Kasumi-1 (cell line): ENCODE measurements at regions not wholly inside any gene's neighbourhood (a gene's known extent, or its start where the extent isn't known, plus 50 kb on each side); places are given as distances from the start of the nearest gene placed in this dataset.
"Not testable (repeated sequence)": the region's sequence is repeated elsewhere in the genome, so short reads cannot be mapped to it uniquely, and the experiment has no call there.

Source experiments
- DNase-seq, 2 experiments: peaks; one replicate each; lab custom pipeline; 2025; lab: John Stamatoyannopoulos, UW

DNA sequence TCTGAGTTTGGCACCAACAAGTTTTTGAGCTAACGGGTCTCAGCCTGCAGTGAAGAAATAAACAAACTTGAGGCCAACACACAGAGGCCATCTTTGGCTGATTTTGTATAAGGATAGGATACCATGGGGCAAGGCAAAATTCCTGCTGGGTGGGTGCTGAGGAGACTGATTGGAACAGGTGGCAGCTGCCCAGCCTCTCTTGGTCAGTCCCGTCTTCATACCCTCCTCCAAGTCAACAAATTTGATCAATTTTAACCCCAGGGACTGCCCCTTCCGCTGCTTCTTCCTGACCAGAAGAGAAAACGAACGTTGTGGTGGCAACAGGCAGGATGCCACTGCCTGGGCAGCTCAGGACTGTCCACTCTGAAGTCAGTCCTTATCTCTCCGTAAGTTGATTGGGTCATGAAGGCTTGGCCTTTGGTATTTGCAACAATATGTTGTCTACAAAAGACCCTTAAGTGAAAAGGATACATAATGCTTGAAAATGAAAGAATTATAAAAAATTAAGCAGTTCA lies 139.3 kb downstream of the SPP2 start:
- DNase-seq = no peak

DNA sequence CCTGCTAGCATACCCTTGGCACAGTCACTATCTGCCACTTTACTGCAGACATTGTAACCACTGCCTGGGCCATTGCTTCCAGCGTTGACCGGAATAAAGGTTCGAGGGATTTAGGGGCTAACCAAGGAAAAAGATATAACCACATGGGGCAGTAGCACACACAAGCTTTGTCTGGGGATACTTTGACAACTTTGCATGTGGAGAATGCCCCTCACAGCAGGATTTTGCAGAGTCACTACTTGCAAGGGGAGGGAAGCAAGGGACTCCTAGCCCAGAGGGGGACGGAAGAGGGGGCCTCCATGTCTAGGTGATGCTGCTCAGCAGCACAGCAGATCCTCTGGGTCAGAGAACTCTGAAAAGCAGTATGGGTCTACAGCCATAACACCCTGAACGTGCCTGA lies 138.7 kb downstream of the SPP2 start:
- DNase-seq = no peak

DNA sequence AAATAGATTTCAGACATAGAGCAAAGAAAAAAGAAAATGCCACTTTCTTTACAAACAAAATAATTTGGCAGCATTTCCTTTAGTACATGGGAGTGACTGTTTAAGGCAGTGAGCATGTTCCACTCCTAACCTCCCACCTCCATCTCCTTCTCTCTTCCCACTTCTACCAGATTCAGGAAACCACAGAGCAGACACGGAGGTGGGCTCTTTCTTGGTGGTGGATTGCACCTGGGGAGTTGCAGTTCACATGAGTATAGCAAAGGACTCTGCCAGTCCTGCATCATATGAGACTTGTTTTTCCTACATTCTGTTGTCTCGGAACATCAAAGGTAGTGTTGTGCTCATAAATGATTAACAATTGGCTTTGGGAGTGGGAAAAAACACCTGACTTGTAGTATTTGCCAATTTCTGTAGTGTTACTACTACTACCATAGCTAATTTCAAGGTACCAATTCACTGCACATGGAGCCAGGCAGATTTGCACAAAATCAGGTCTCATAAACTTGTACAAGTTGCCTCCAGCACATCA lies 137.2 kb downstream of the SPP2 start:
- DNase-seq = no peak

DNA sequence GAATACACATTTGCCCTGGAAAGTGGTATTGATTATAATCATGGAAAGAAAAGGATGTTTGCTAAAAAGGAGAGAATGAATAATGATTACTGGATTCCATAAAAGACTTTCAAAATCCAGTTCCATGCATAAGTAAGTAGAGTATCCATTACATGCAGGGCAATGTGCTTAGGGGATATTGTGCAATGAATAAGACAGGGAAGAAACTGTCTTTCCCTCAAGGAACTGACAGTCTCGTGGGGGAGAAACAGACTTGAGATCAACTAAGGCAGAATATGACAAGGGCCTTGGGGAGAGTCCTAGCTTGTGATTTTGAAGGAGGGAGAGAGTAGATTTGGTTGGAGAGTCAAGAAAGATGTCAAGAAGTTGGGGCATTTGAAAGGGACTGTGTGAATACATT lies 130.6 kb downstream of the SPP2 start:
- DNase-seq = no peak

DNA sequence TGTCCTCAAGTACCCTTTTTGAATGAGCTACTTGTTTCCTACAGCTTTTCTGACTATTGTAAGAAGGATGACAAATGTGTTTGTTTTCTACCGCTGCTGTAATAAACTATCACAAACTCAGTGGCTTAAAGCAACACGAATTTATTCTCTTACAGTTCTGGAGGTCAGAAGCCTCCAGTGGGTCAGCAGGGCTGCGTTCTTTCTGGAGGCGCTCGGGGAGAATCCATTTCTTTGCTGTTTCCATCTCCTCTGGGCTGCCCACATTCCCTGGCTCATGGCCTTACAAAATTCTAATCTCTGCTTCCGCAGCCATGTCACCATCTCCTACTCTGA lies 128.5 kb downstream of the SPP2 start:
- no peak for DNase-seq

DNA sequence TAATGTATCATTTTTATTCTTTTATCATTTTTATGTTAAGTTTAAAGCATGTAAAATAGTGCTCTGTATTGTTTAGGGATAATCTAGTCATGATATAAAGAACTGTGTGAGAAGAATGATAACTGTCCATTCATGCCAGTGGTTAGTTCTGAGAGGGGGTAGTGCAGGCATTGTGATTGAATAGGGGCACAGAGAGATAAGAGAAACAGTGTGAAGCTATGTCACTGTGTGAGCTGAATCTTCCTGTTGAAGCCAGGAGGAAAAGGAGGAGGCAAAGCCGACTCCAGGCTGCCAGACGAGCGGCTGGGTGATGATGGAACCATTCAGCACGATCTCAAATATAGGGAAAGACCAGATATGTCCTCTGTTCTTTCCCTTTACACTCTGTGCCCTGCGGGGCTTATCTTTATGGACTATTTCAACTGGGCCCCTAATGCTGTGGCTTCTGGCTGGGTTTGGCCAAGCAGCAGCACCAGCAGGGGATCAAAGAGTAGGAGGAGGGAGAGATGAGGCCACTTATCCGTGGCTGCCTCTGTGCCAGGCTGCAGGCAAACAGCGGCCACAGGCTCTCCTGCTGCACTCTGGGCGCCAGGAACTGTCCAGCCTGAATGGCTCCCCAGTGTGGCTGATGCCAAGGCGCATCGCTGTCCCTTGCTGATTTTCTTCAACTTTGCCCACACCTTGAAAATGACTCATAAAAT lies 128.0 kb downstream of the SPP2 start:
- DNase-seq = no peak

DNA sequence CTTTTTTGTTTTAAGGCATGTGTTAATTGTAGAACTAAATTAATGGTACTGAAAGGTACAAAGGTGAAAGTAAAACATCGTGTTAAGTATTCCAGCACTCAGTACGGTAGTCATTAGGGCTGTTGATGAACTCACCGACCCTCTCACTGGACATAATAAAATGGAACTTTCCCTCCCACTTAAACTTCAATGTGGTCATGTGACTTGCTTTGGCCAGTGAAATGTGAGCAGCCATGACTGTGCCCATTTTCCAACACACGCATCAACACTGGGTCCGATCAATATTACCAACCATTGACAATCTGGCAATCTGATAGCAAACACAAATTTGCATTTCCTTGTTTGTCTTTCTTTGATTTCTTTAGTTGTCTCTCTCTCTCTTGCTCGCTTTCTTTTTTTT lies 125.1 kb downstream of the SPP2 start:
- DNase-seq = no peak

DNA sequence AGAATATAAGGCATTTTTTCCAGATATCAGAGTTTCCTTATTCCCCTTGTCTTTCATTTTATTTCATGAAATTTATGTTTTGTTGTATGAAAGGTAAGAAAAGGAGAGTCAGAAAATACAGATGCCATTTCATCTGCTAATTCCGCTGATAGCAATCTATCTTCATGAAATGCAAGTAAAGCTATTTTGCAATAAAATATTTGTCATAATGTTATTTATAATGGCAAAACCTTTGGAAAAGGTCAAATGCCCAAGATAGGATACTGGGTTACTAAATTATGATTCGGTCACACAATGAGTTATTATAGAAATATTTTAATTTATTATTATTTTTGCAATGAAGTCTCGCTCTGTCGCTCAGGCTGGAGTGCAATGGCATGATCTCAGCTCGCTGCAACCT lies 124.2 kb downstream of the SPP2 start:
- DNase-seq = no peak

DNA sequence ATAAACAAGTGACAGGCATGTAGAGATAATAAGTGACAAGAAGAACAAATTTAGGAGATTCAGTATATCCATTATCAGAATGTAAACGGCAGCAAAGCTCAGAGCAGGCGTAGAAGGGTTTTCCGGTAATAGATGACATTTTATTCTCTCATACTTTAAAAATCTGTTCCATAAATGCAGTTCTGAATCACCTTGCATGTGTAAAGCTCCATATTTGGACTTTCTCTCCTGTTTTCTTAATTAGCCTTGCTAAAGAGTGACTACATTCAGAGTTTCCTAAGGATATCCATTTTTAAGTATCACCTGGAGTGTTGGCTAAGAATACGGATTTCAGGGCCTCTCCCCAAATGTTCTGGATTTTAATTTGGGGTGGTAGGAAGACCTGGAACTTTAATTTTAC lies 122.0 kb downstream of the SPP2 start:
- DNase-seq = no peak

DNA sequence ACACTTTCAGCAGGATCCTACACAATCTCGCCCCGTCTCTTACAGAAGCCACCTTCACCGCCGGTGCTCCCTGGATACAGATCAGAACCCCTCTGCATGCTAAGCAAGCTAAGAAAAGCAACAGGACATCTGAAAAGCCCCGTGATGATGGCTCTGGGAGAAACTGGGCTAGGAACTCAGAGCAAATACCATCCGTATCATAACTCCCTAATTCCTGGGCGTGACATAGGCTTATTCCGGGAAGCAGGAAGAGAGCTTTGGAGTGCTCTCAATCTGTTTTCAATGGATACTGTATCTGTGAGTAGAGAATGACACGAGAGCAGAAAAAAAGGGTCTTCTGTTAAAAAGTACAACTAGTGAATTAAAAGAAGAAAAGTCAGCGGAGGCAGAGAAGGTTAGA lies 121.6 kb downstream of the SPP2 start:
- no peak for DNase-seq

DNA sequence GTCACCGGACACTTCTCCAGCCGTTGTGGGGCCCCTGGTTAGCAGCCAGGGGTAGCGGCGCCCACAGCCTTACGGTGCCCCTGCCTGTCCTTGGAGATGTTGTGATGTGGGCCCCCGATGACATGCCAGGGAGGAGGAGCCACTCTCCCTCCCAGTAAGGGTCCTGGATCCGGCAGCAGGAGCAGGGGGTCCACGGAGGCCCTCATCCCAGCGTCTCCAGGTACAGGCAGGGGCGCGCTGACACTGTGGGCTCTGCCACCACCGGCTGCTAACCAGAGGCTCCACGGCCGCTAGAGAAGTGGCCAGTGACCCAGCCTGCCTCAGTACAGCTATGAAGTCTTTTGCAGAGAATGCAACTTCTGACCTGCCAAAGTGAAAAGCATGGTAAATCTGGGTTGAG lies 121.2 kb downstream of the SPP2 start:
- DNase-seq = no peak

DNA sequence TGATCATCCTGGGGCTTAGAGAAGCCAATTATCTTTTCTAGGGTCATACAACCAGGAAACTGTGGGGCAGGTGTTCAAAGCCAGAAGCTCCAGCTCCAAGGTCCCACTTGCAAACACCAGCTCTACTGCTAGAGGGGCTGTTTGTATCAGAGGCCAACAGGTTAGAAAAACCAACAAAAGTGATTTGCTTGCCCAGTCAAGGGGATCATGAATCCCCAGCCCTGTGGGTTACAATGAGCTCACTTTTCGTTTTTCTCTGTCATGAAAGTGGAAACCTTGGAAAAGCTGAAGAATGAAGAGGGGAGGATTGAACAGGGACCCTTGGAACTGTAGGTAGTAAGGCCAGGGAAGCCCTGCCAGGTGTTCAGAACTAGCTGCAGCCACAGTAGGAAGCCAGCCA lies 119.2 kb downstream of the SPP2 start:
- DNase-seq = no peak

DNA sequence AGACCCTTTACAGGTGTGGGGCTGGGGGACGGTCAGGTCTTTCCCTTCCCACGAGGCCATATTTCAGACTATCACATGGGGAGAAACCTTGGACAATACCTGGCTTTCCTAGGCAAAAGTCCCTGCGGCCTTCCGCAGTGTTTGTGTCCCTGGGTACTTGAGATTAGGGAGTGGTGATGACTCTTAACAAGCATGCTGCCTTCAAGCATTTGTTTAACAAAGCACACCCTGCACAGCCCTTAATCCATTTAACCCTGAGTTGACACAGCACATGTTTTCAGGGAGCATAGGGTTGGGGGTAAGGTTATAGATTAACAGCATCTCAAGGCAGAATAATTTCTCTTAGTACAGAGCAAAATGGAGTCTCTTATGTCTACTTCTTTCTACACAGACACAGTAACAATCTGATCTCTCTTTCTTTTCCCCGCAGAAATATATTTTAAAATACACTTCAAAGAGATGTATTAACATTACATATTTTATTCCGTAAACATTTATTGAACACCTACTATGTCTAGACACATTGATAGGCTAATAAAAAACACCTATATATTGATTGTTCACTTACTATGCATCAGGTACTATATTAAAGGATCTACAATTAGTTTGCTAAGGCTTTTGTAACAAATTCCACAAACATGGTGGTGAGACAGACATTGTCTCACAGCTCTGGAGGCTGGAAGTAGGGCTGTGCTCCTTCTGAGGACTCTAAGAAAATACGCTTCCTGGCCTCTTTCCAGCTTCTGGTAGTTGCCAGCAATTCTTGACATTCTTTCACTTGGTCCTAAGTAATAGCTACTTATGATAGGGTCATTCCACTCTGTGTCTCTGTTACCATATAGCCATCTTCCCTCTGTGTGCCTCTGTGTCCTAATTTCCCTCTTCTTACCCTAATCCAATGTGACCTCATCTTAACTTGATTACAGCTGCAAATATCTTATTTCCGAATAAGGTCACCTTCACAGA lies 118.4 kb downstream of the SPP2 start:
- not testable (repeated sequence) for DNase-seq

DNA sequence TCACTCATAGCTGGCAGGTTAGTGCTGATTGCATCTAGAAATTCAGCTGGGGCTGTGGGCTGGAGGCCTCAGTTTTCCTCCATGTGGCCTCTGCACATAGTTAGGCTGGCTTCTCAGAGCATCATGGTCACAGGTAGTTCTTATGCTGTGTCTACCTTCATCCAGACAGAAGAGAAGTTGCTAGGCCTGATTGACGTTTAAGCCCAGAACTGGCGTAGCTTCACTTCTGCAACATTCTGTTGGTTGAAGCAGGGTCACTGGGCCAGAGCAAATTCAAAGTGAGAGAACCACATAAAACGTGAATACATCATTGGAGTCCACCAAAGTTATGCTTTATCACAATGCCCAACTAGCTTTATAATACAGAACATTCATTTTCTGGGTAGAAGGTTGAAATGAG lies 116.0 kb downstream of the SPP2 start:
- no peak for DNase-seq

DNA sequence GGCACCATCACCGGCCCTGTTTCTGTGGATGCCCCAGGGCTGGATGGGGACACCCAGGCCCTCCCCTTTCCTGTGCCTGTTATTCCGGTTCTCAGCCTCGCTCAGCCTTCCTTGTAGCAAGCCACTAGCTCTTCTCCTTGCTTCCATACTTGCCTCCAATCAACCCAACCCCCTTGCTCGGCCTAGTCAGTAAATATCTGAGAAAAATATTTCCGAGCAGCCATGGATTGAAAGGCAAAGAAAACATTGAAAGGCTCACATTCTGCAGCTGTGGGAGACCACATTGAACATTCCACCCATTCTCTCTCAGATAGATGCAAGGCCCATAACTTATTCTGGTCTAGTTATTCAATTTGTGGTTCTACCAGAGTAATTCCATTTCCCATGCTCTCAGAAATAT lies 114.9 kb downstream of the SPP2 start:
- no peak for DNase-seq

DNA sequence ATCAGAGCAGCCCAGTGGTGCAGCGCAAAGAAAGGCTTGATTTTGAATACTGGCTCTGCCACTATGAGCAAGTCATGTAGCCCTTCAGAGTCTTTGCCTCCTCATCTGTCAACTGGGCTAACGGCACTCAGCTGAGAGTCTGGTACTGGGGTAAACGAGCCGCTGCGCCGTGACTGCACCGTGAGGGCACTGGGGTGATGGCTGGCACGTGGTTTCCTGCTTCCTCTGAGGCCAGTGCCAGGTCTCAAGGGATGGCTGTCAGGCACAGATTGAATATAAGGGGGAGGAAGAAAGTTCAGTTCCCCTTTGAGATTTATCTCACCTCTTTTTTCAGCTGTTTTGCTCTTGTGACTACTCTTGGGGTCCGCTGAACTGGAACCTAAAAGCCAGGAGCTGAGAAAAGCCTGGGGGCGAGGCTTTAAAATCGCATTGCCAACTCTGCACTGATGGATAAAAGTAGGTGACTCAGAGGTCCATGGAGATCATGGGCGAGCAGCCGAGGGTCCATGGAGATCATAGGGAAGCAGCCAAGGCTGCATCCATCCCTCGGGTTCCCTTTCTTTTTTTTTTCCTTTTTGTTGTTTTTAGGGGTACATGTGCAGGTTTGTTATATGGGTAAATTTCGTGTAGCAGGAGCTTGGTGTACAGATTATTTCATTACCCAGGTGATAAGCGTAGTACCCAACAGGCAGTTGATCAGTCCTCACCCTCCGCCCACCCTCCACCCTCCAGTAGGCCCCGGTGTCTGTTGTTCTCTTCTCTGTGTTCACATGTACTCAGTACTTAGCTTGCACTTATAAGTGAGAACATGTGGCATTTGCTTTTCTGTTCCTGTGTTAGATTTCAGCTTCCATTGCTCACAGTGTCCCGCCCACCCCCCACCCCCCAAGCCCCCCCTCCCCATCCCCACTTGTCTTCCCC lies 114.3 kb downstream of the SPP2 start:
- DNase-seq = no peak

DNA sequence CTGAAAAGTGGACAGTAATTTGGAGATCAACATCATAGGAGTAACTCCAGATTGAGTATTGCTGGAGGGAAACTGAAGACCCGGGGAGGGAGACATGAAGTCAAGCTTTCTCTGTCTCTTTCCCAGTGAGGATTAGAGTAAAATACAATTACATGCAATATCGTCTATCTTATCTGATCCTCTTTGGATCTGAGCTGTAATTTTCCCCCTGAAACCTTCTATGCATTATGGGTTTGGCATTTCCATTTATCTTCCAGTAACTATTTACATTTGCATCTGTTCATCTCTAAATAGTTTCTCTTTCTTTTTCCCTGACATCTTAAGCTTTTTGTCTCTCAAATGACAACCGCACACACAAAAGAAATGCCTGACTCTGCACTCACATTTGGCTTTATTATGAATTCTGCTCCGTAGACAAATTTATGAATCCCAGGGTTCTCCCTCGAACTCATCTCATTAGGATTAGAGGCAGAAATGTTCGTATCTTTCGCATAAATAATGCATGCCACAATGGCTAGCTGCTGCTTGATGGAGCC lies 113.1 kb downstream of the SPP2 start:
- no peak for DNase-seq

DNA sequence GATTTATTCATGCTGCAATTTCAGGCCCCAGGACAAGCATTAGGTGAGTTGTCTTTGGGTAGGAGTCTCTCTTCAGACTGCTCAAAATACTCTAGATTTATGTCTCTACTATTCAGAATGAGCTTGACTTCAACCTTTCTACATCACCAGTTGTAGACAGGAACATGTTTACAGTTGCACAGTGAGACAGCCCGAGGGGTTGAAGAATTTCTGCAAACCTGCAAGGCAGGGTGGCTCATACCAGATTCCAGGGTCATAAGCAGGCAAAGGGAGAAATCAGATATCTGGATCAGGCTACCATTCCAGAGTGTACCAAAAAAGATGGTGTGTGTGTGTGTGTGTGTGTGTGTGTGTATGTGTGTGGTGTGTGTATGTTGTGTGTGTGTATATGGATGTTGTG lies 112.4 kb downstream of the SPP2 start:
- DNase-seq = no peak

DNA sequence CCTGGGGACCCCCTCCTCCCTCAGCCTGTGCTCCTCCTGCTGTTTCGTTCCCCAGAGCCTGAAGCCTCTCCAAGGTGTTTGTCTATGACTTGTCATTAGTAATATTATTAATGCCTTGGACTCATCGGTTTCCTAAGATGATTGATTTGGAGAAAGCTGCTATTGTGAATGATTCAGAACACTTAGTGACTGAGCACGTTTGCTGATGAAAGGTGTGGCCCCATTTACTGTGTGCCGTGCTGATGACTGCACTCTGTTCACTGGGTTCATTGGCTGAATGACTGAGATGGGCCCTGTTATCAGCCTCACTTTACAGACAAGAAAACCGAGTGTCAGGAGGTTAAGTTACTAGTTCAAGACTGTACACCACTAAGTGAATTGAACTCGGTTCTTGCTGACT lies 111.4 kb downstream of the SPP2 start:
- no peak for DNase-seq

DNA sequence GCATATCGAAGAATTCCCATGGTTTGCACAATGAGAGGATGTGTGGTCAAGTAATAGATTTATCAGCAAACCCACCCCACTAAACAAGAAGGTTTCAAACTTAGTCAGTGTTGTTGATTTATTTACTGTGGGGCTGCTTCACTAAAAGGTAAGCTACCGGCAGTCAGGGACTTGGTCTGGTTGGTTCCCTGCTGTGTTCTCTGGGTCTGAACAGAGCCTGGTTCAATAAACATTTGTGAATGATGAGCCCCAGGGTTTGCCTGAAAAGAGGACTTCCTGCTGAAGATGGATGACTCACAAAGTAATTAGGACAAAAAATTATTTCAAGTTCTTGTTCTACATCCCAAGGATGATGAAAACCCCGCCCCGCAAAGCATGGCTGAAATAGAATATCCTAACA lies 108.3 kb downstream of the SPP2 start:
- DNase-seq = no peak

DNA sequence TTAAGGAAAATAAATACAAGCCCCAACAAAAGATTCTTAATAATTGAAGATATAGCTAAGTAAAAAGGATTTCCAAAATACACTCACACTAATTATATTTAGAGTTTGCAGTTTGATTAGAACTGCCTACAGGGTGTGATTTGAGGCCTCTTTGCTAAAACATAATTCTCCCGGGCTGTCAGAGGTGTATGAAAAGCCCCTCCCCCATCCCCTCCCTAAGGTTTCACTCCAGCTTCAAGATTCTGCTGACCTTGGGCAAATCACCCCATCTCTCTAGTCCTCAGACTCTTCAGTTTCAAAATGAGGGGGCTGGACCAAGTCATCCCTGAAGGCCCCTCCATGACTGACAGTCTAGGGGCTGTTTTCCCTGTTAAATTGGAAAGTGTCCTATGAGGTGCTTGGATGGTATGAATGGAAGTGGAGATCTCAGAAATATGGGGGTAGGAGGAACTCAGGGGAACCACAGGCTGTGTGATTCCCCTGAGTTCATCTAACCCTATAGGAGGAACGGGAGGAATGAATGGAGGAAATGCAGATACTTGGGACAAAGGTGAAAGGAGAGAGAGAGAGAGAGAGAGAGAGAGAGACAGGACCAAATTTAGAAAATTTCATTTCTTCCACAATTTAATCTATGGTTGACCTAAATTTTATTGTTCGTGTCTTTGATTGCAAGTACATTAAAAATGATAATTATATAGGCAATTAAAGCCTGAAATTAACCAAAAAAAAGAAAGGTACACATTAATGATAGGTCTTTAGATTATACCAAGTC lies 107.5 kb downstream of the SPP2 start:
- no peak for DNase-seq
